HL-60/S4 treated with retinoic acid at 250 ng/mL for 4 days and 3 days (cell line): ENCODE measurements at regions not wholly inside any gene's neighbourhood (a gene's known extent, or its start where the extent isn't known, plus 50 kb on each side); places are given as distances from the start of the nearest gene placed in this dataset.
"Not testable (repeated sequence)": the region's sequence is repeated elsewhere in the genome, so short reads cannot be mapped to it uniquely, and the experiment has no call there.

Source experiments
- in situ Hi-C: fragments of 300-500 bp; cut with MboI; formaldehyde crosslinking; loops from 2 replicates; pipeline ENCODE4 v1.7.0; 2022; ENCODE audit warnings: low sequenced_read_pairs

GRCh38 chr1:115536279-115536816 is 105.4 kb upstream of the VANGL1 start:
- in situ Hi-C loops, result no loop called here

GRCh38 chr1:115534106-115534505 is 107.7 kb upstream of the VANGL1 start:
- in situ Hi-C loops, result no loop called here

- in situ Hi-C loops, result no loop called here
Observed at GRCh38 chr1:115531631-115532264, 110.0 kb upstream of the VANGL1 start.

DNA sequence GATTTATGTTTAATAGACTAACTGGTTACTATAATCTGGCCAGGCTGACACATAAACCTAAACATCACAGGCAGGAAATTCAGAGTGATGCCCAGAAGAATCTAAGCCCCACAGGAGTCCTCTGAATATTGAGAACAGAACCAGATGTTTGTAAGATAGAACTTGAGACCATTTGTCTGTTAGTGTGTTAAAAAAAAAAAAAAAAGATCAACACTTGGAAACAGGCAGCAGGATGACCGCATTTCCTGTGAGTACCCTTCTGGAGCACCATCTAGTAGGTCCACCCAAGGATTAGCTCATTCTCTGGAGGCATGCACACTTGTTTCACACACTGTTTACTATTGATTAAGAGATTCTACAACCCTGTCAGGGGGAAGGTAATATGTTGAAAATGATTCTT is 111.4 kb upstream of the VANGL1 start:
- in situ Hi-C loops, result no loop called here

GRCh38 chr1:115529216-115529897 is 112.4 kb upstream of the VANGL1 start:
- in situ Hi-C loops, result no loop called here

- in situ Hi-C loops, result not testable (repeated sequence)
Observed at GRCh38 chr1:115528336-115528735, 113.4 kb upstream of the VANGL1 start.

- in situ Hi-C loops, result no loop called here
Observed at GRCh38 chr1:115527746-115528145, 114.0 kb upstream of the VANGL1 start.

DNA sequence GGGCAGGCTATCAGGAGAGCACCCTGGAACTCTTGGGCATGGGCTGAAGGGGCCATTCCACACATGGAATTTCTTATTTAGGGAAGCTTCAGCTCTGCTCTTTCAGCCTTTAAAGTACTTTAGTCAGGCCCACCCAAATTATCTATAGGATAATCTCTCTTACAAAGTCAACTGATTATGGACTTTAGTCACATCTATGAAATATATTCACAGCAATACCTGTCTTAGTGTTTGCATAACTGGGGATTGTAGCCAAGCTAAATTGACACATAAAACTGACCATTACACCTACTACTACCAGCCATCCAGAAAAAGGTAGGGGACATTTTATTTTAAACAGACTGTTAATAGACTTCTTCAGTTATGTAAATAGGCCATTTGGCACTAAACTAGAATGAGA is 114.9 kb upstream of the VANGL1 start:
- in situ Hi-C loops, result no loop called here

GRCh38 chr1:115524236-115524635 is 117.5 kb upstream of the VANGL1 start:
- in situ Hi-C loops, result no loop called here

GRCh38 chr1:115522386-115522785 is 119.4 kb upstream of the VANGL1 start:
- in situ Hi-C loops, result no loop called here

DNA sequence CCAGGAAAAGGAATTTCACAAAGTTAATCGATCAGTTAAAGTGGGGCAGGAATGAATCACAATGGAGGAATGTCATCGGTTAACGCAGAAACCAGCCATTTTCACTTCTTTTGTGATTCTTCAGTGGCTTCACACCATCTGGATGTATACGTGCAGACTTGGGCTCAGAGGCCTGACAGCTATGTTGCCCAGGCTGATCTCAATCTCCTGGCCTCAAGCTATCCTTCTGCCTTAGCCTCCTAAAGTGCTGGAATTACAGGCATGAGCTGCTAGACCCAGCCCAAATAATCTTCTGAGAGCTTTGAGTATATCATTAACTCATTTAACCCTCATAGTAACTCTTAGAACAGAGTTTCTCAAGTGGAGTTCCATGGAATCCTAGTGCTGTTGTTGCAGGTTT is 126.5 kb upstream of the VANGL1 start:
- in situ Hi-C loops, result no loop called here

DNA sequence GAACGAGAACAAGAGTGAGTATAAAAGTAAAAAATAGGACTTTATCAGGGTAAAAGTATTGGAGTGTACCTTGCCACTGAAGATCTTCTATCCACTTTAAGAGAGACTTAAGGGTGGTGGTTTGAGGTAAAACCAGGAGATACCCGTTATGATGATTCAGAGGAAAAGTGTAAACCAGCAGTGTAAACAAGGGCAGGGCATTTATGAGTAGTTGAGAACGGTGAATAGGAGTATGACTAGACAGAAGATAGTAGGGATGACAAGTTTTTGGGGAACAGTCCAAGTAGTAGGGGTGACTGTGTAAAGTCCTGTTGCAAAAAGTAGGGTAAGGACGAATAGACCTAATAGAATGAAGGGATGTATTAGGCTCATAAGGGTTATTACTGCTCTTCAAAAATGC is 131.5 kb upstream of the VANGL1 start:
- in situ Hi-C loops, result not testable (repeated sequence)

GRCh38 chr1:115507901-115508300 is 133.9 kb upstream of the VANGL1 start:
- in situ Hi-C loops, result no loop called here

DNA sequence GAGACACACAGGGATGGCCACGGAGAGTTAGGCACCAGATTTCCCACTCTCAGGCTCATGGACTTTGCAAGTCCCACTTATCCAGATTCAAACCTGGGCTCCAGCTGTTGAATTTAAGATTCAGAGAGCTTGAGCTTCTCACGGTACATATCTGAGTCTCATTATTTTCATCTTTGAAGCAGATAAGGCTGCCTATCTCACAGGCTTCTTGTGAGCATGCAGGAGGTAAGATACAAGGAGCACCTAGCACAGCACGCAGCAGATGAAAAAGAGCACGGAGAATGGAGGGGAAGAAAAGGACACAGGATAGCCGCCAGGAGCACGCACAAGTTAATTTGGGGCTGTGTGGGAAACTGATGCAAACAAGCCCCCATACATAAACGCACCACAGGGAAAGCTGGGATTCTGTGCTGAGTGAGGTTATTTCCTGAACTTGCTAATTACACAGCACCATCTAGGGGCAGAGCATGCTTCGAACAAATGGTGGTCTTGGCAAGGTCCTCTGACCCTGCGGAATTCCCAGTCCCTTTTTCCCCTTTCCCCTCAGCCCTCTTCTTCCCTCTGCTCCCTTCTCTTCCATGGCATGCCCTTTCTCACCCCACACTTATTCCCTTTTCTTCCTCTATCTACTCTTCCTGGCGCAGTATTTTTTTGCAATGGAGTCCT is 134.7 kb upstream of the VANGL1 start:
- in situ Hi-C loops, result no loop called here

DNA sequence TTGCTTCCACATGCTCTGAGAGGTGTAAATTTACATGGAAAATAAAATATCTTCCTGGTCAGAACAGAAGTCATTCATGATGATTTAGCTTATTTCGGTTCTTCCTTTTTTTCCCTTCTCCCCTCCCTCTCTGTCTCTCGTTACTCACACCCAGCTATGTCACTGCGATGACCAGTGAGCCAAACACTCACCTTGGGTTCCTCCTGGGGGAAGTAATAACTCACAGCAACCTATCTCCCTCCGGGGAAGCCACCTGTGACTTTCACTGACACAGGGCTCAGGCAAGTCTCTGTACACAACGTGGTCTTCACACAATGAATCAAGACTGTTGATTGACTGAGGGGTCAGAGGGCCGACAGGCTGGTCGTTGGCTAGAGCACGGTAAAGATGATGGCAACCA is 135.3 kb upstream of the VANGL1 start:
- in situ Hi-C loops, result no loop called here

GRCh38 chr1:115505148-115505571 is 136.6 kb upstream of the VANGL1 start:
- in situ Hi-C loops, result no loop called here

- in situ Hi-C loops, result not testable (repeated sequence)
Observed at GRCh38 chr1:115502183-115502582, 139.6 kb upstream of the VANGL1 start.

GRCh38 chr1:115501476-115501875 is 140.3 kb upstream of the VANGL1 start:
- in situ Hi-C loops, result no loop called here

GRCh38 chr1:115499253-115499652 is 142.5 kb upstream of the VANGL1 start:
- in situ Hi-C loops, result loop anchor here (25.0 kb wide), 1 partner anchor 362 kb away; no protein-coding TSS in a partner anchor

DNA sequence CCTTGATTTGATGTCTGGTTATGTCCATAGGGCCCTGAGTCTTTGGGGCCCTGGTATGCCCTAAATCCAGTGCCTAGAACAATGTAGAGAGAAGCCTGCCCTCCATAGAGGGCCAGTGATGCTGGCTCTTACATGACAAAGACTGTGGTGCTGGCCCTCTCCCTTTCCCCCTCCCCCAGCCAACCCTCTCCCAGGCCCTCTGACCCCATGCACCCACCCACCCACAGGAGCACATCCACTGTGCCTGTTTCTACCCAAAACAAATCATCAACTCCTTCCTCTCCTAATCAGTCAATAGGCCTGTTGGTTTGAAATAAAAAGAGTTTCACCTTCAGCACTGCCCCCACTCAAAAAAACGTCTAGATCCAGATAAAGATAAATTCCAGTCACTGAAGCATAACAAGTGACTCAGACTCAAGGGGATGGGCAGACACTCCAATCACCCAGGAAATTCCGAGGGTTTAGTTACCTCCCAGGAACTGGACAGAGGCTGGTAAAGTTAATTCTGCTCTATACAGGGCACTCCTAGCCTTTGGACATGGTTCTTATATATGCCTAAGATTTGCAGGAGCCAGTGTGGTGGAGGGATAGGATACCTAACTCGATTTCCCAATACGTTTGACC is 144.8 kb upstream of the VANGL1 start:
- in situ Hi-C loops, result loop anchor here (25.0 kb wide), 1 partner anchor 360 kb away; no protein-coding TSS in a partner anchor

DNA sequence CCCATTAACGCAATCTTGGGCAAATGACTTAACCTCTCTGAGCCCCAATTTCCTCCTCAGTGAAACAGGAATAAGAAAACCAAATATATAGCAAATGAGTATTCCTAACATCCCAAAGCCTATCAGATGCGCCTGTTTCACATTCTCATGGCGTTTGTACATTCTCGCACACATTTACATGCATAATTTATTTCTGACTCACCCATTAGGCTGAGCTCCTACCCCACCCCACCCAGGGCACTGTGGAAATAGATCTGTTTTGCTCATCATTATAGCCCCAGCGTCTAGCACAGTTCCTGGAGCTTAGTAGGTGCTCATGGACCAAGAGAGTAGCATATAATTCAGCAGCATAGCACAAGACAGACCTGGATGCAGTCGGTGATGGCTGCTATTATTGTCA is 146.1 kb upstream of the VANGL1 start:
- in situ Hi-C loops, result loop anchor here (25.0 kb wide), 1 partner anchor 358 kb away; no protein-coding TSS in a partner anchor
